ENCODE measurements at regions not wholly inside any gene's neighbourhood (a gene's known extent, or its start where the extent isn't known, plus 50 kb on each side); places are given as distances from the start of the nearest gene placed in this dataset.

- Mint-ChIP-seq H3K4me3 (ENCODE audit: unreplicated experiment) (no peak overlapping the region), H3K9me3 (ENCODE audit: unreplicated experiment) (no peaks in the 10 kb centered on the region), H3K27me3 (ENCODE audit: unreplicated experiment) (peaks cover 28% of the 10 kb centered on the region), H3K4me1 (ENCODE audit: unreplicated experiment) (peaks cover 15% of the 10 kb centered on the region), H3K36me3 (ENCODE audit: unreplicated experiment) (no peaks in the 10 kb centered on the region), H3K27ac (ENCODE audit: unreplicated experiment) (no peak overlapping the region)
- DNase-seq (ENCODE audit: extremely low spot score, unreplicated experiment): no peak
- no peak for TF ChIP-seq CTCF (IDR thresholded peaks at IDR 0.05)
Observed at GRCh38 chr6:167058261-167058660, 59.1 kb downstream of the CEP43 start.
